Memory B cell (primary cell): ENCODE measurements at regions not wholly inside any gene's neighbourhood (a gene's known extent, or its start where the extent isn't known, plus 50 kb on each side); places are given as distances from the start of the nearest gene placed in this dataset.

Experiments
- ATAC-seq: fragments of 150-1000 bp; cut with Tn5 transposase; 2 replicates; pipeline ENCODE4 v1.10.0; 2021; ENCODE audit warnings: low read depth, mild to moderate bottlenecking, moderate library complexity
- DNase-seq, 2 donors: peaks; one replicate each; pipeline ENCODE4 v3.0.0; 2022; ENCODE audit warnings: low spot score in 2 of 2
- H3K27ac Mint-ChIP-seq: one replicate; pipeline ENCODE4 v1.8.0; 2022; ENCODE audit warnings: mild to moderate bottlenecking, moderate library complexity, mixed read lengths
- H3K27me3 Mint-ChIP-seq: one replicate; pipeline ENCODE4 v1.8.0; 2022; ENCODE audit warnings: mixed read lengths
- H3K36me3 Mint-ChIP-seq: one replicate; pipeline ENCODE4 v1.8.0; 2022; ENCODE audit warnings: mild to moderate bottlenecking, mixed read lengths
- H3K4me1 Mint-ChIP-seq: one replicate; pipeline ENCODE4 v1.8.0; 2022; ENCODE audit warnings: mixed read lengths
- H3K4me3 Mint-ChIP-seq: one replicate; pipeline ENCODE4 v1.8.0; 2022; ENCODE audit warnings: mild to moderate bottlenecking, moderate library complexity, mixed read lengths
- H3K9me3 Mint-ChIP-seq: one replicate; pipeline ENCODE4 v1.8.0; 2022; ENCODE audit warnings: mixed read lengths

- no peaks in the 10 kb centered on the region for H3K27me3 Mint-ChIP-seq
Observed at GRCh38 chr3:17994167-17994566, 251.7 kb upstream of the TBC1D5 start.

DNA sequence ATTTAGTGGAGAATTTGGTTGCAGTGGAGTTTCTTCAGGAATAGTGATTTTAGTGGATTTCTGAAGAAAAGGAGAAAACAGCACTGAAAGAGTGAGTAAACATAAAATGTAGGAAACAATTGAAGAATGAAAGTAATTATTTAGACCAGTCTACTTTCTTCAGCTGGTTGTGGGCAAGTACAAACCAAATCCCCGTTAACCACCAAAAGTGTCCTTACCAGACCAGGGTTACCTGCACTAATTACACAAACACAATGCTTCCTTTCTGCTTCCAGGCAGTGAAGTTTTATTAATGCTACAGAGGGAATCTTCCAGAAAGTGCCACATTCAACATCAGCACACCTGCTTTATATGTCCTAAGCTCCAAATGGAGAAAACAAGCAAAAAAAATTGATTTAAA, 248.0 kb upstream of the TBC1D5 start:
- Mint-ChIP-seq H3K9me3 (no peaks in the 10 kb centered on the region), H3K4me3 (no peak overlapping the region), H3K27ac (no peak overlapping the region), H3K27me3 (peaks cover 1% of the 10 kb centered on the region), H3K4me1 (no peaks in the 10 kb centered on the region), H3K36me3 (no peaks in the 10 kb centered on the region)
- ATAC-seq (no peak), DNase-seq (no peak)

More at GRCh38 chr3:17994167-17994566, 251.7 kb upstream of the TBC1D5 start:
- Mint-ChIP-seq H3K9me3 (no peaks in the 10 kb centered on the region), H3K36me3 (no peaks in the 10 kb centered on the region), H3K4me3 (no peak overlapping the region), H3K27ac (no peak overlapping the region), H3K4me1 (no peaks in the 10 kb centered on the region)
- DNase-seq, result no peak
- ATAC-seq, result no peak

DNA sequence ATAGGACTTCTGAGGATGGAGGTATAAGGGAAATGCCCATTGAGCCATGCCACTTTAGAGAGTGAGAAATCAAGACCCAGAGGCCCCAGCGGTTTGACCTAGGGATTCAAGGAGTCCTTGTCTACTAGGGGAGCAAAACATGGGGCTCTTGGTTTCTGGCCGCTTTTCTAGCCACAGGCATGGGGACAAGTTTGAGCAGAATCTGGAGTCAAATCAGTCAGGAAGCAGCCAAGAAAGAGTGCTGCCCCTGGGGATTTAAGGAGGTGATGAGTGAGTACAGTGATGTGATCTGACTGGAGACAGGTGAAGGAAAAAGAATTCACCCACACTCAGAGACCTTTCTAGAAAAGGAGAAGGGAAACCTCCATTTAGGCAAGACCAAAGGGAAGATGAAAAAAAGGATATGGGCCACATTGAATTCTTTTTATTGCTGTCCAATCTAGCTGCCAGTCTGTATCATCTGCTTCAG, 244.0 kb upstream of the TBC1D5 start:
- ATAC-seq (no peak), DNase-seq (no peak)
- peaks cover 3% of the 10 kb centered on the region for H3K27me3 Mint-ChIP-seq
- H3K27ac Mint-ChIP-seq, result no peak overlapping the region
- no peaks in the 10 kb centered on the region for H3K9me3 Mint-ChIP-seq
- H3K4me3 Mint-ChIP-seq, result no peak overlapping the region
- no peaks in the 10 kb centered on the region for H3K36me3 Mint-ChIP-seq
- H3K4me1 Mint-ChIP-seq, result no peaks in the 10 kb centered on the region

- Mint-ChIP-seq H3K27ac (no peak overlapping the region), H3K27me3 (peaks cover 3% of the 10 kb centered on the region), H3K9me3 (no peaks in the 10 kb centered on the region), H3K4me1 (no peaks in the 10 kb centered on the region), H3K4me3 (no peak overlapping the region), H3K36me3 (no peaks in the 10 kb centered on the region)
- no peak for ATAC-seq
- DNase-seq, result no peak
Observed at GRCh38 chr3:17985658-17986347, 243.4 kb upstream of the TBC1D5 start.

GRCh38 chr3:17983106-17983505, 240.7 kb upstream of the TBC1D5 start:
- Mint-ChIP-seq H3K4me3 (no peak overlapping the region), H3K27ac (no peak overlapping the region), H3K4me1 (no peaks in the 10 kb centered on the region), H3K9me3 (no peaks in the 10 kb centered on the region), H3K36me3 (no peaks in the 10 kb centered on the region), H3K27me3 (peaks cover 4% of the 10 kb centered on the region)
- ATAC-seq, result no peak
- no peak for DNase-seq

- ATAC-seq (no peak), DNase-seq (no peak)
- Mint-ChIP-seq H3K27ac (no peak overlapping the region), H3K4me3 (no peak overlapping the region), H3K9me3 (no peaks in the 10 kb centered on the region), H3K4me1 (no peaks in the 10 kb centered on the region), H3K27me3 (peaks cover 4% of the 10 kb centered on the region), H3K36me3 (no peaks in the 10 kb centered on the region)
Observed at GRCh38 chr3:17982211-17982880, 239.9 kb upstream of the TBC1D5 start.

- DNase-seq, result no peak
- Mint-ChIP-seq H3K4me1 (no peaks in the 10 kb centered on the region), H3K9me3 (no peaks in the 10 kb centered on the region), H3K27ac (no peak overlapping the region), H3K27me3 (peaks cover 4% of the 10 kb centered on the region), H3K36me3 (no peaks in the 10 kb centered on the region), H3K4me3 (no peak overlapping the region)
- no peak for ATAC-seq
Observed at GRCh38 chr3:17980863-17981262, 238.4 kb upstream of the TBC1D5 start.

DNA sequence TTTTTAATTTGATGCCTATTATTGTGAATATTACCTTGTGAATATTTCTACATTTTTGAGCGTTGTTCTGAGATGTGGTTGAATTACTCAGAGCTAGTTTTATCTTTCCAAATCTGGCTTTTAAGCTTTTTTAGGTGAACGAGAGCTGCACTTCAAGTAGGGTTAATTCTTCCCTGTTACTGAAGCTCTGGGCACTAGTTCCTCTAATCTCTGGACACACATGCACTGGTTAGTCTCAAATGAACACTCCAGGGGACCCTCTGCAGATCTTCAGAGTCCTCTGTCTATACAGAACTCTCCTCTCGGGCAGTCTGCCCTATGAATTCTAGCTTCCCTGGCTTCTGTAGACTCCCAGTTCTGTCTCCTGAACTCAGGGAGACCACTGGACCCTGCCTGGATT, 237.5 kb upstream of the TBC1D5 start:
- no peak for ATAC-seq

DNA sequence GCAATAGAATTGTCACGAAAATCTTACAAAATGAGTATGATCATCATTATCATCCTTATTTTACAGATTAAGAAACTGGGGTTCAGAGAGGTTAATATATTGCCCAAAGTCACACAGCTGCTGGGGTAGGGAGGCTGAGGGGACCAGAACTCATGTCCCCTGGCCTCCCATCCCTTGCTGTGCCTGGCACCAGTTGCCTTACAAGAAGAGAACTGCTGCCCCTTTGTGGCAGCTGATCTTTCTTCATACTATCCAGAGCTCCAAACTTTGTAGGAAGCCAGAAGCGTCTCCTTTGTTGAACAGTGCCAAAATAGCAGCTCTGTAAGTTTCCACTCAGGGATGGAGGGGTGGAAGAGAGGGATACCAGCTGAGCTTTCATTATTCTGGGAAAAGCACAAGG, 236.8 kb upstream of the TBC1D5 start:
- DNase-seq (no peak), ATAC-seq (no peak)
- no peak overlapping the region for H3K27ac Mint-ChIP-seq
- no peaks in the 10 kb centered on the region for H3K4me1 Mint-ChIP-seq
- no peaks in the 10 kb centered on the region for H3K9me3 Mint-ChIP-seq
- H3K36me3 Mint-ChIP-seq, result no peaks in the 10 kb centered on the region
- peaks cover 4% of the 10 kb centered on the region for H3K27me3 Mint-ChIP-seq
- no peak overlapping the region for H3K4me3 Mint-ChIP-seq

More for the DNA sequence above, 237.5 kb upstream of the TBC1D5 start:
- Mint-ChIP-seq H3K27me3 (peaks cover 4% of the 10 kb centered on the region), H3K4me3 (no peak overlapping the region), H3K9me3 (no peaks in the 10 kb centered on the region), H3K4me1 (no peaks in the 10 kb centered on the region), H3K36me3 (no peaks in the 10 kb centered on the region), H3K27ac (no peak overlapping the region)
- DNase-seq, result no peak

DNA sequence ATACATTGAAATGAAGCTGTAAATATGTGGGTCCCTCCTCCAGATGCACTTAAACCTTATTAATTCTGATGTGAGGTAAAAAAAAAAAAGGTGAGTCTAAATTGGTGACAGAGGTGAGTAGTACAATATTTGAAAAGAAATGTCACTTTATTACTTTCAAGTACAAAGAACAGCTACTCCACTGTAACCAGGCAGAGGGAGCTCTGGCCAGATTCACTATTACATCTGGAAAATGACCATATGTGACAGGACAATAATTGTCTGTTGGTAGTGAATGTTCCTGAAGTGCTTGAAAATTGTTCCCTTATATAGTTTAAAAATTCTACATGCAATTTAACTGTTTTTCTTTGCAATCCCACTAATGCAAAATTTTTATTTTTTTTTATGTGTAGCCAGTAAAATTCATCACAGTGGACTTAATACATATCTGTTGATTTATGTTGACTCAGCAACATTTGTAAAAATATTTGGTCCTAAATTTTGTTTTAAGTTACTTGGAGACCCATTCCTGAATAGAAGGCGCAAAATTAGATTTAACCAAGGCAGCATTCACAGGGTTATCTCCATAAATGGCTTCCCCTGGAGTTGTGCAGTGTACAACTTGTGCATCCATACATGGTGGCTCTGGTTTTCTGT, 231.9 kb upstream of the TBC1D5 start:
- Mint-ChIP-seq H3K9me3 (no peaks in the 10 kb centered on the region), H3K27ac (no peak overlapping the region), H3K4me1 (no peaks in the 10 kb centered on the region), H3K27me3 (peaks cover 6% of the 10 kb centered on the region), H3K4me3 (no peak overlapping the region), H3K36me3 (no peaks in the 10 kb centered on the region)
- ATAC-seq (no peak), DNase-seq (no peak)

DNA sequence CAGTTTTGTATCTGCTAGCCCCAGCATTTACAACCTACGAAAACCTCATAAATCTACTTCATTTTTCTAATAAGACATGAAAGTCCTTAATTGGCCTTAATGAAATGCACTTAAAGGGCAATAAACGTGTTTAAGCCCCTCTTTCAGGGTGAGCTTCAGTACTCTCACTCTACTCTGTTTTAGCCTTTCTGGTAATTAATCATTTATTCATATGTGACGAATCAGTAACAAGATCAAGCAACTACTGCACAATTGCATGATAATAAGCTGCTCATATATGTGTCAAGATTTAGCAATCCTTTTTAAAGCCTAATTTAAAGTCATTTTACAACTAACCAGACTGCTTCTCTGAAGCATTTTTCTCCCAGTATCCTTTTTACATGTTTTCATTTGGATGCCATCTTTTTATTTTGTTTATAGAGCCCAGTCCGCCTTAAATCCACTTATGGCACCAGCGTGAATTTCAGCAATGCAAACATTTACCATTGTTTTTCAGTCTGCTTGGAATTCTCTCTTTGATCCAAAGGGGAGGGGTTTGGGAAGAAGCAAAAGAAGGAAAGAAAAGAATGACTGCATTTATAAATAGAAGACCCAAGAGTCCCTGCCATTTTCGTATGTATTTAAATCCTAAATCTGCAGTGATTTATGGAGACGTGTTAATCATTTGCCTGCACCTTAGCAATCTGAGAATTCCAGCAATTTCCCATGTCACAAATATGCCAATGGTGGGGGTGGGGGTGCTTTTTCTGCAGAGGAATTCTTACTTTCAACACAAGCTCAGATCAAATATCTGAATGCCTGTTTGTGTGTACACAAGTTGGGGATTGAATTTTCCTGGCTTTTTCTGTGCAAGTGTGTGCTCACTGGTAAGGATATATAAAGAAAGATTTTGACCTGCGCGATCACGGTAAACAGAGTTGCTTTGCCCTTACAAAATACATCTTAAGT, 230.8 kb upstream of the TBC1D5 start:
- Mint-ChIP-seq H3K9me3 (no peaks in the 10 kb centered on the region), H3K27ac (no peak overlapping the region), H3K4me3 (no peak overlapping the region), H3K36me3 (no peaks in the 10 kb centered on the region), H3K27me3 (peaks cover 6% of the 10 kb centered on the region), H3K4me1 (no peaks in the 10 kb centered on the region)
- DNase-seq (no peak), ATAC-seq (no peak)

DNA sequence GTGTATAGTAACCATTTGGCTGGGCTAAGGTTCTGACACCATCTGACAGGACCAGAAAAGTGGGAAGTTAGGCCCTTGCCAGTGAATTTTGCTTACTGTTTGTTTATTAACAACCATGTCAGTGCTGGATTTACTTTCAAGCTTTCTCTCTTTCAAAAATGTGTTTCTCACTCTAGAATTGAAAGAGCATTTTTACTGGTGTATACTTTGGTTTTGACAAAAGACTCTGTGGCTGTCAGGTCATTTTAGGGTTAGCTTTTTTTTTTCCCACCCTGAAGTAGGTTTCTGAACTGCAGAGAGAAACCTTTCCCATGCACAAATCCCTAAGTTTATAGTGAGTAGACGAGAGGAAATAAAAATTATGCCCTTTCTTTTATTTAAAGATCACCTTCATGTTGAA, 230.0 kb upstream of the TBC1D5 start:
- Mint-ChIP-seq H3K9me3 (no peaks in the 10 kb centered on the region), H3K27ac (no peak overlapping the region), H3K27me3 (peaks cover 6% of the 10 kb centered on the region), H3K4me3 (no peak overlapping the region), H3K4me1 (no peaks in the 10 kb centered on the region), H3K36me3 (no peaks in the 10 kb centered on the region)
- no peak for ATAC-seq
- DNase-seq, result no peak

DNA sequence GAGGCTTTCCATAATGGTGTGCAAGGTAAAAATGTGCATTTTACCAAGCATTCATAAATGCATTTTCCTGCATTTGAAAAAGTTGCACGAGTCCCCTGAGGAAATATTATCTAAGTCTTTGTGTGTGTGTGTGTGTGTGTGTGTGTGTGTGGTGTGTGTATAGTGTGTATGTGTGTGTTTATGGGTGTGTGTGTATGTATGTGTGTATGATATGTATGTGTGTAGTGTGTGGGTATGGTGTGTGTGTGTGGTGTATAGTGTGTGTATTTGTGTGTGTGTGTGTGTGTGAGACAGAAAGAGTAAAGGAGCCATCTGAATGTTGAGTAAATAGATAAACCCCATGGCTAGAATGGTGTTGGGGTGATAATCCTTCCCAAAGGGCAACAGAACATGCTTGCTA, 229.6 kb upstream of the TBC1D5 start:
- no peaks in the 10 kb centered on the region for H3K36me3 Mint-ChIP-seq
- H3K4me3 Mint-ChIP-seq, result no peak overlapping the region
- peaks cover 8% of the 10 kb centered on the region for H3K27me3 Mint-ChIP-seq
- ATAC-seq (no peak), DNase-seq (no peak)
- no peaks in the 10 kb centered on the region for H3K9me3 Mint-ChIP-seq
- no peaks in the 10 kb centered on the region for H3K4me1 Mint-ChIP-seq
- H3K27ac Mint-ChIP-seq, result no peak overlapping the region
